GM18520 (cell line): ENCODE measurements at regions not wholly inside any gene's neighbourhood (a gene's known extent, or its start where the extent isn't known, plus 50 kb on each side); places are given as distances from the start of the nearest gene placed in this dataset.
A peak's percentile ranks its signal among the peaks of the same experiment; 100 is the strongest.

ENCODE experiments used
- ATAC-seq: cut with Tn5 transposase; IDR thresholded peaks from one replicate; pipeline ENCODE4 v1.9.1; 2021; ENCODE audit not compliant: unreplicated experiment

- no peak for ATAC-seq
Observed at GRCh38 chr4:35253331-35253730, 991.0 kb downstream of the ARAP2 start.

- no peak for ATAC-seq
Observed at GRCh38 chr4:35286434-35286833, 957.9 kb downstream of the ARAP2 start.

GRCh38 chr4:35300996-35301774 is 943.1 kb downstream of the ARAP2 start:
- no peak for ATAC-seq

GRCh38 chr4:35315419-35315818 is 928.9 kb downstream of the ARAP2 start:
- ATAC-seq, result no peak

- ATAC-seq, result no peak
Observed at GRCh38 chr4:35325908-35326453, 918.3 kb downstream of the ARAP2 start.

GRCh38 chr4:35342833-35343232 is 901.5 kb downstream of the ARAP2 start:
- ATAC-seq, result no peak

GRCh38 chr4:35347276-35347675 is 897.0 kb downstream of the ARAP2 start:
- ATAC-seq, result no peak

GRCh38 chr4:35358001-35358584 is 886.2 kb downstream of the ARAP2 start:
- no peak for ATAC-seq

- no peak for ATAC-seq
Observed at GRCh38 chr4:35364321-35364870, 879.9 kb downstream of the ARAP2 start.

- no peak for ATAC-seq
Observed at GRCh38 chr4:35365186-35365585, 879.1 kb downstream of the ARAP2 start.

- ATAC-seq, result no peak
Observed at GRCh38 chr4:35399912-35400311, 844.4 kb downstream of the ARAP2 start.

- no peak for ATAC-seq
Observed at GRCh38 chr4:35423104-35423503, 821.2 kb downstream of the ARAP2 start.

GRCh38 chr4:35447474-35447873 is 796.8 kb downstream of the ARAP2 start:
- ATAC-seq, result no peak

- no peak for ATAC-seq
Observed at GRCh38 chr4:35459045-35459444, 785.3 kb downstream of the ARAP2 start.

- ATAC-seq, result no peak
Observed at GRCh38 chr4:35461931-35462659, 782.2 kb downstream of the ARAP2 start.

GRCh38 chr4:35463251-35463952 is 780.9 kb downstream of the ARAP2 start:
- ATAC-seq, result no peak

- no peak for ATAC-seq
Observed at GRCh38 chr4:35464964-35465528, 779.3 kb downstream of the ARAP2 start.

GRCh38 chr4:35491093-35491492 is 753.2 kb downstream of the ARAP2 start:
- no peak for ATAC-seq

GRCh38 chr4:35493977-35494376 is 750.3 kb downstream of the ARAP2 start:
- ATAC-seq, result no peak

GRCh38 chr4:35494955-35495354 is 749.4 kb downstream of the ARAP2 start:
- no peak for ATAC-seq

- peak; percentile 50 for ATAC-seq
Observed at GRCh38 chr4:35500812-35501211, 743.5 kb downstream of the ARAP2 start.
